Tibial nerve (tissue), 4 donors: ENCODE measurements at regions not wholly inside any gene's neighbourhood (a gene's known extent, or its start where the extent isn't known, plus 50 kb on each side); places are given as distances from the start of the nearest gene placed in this dataset.

Experiments
- CTCF ChIP-seq, 5 experiments: fragments of 200-600 bp in 3 of 5; fragments of 450-650 bp in 2 of 5; sonication (generic) in 3 of 5; IDR thresholded peaks; one replicate each; pipeline ENCODE4 v1.5.1; 2016 to 2019; ENCODE audit warnings: antibody characterized with exemption in 5 of 5, mild to moderate bottlenecking in 3 of 5, moderate library complexity in 2 of 5
- EP300 ChIP-seq, 2 donors: sonication (generic); formaldehyde crosslinking; IDR thresholded peaks; one replicate each; pipeline ENCODE4 v1.6.1; 2017; ENCODE audit warnings: antibody characterized with exemption in 2 of 2, mild to moderate bottlenecking in 1 of 2
- POLR2A ChIP-seq, 2 donors: fragments of 450-650 bp; IDR thresholded peaks; one replicate each; pipeline ENCODE4 v1.6.1; 2017; ENCODE audit warnings: antibody characterized with exemption in 2 of 2, mild to moderate bottlenecking in 2 of 2, moderate library complexity in 2 of 2

- TF ChIP-seq CTCF (IDR thresholded peaks at IDR 0.05) (no peak), POLR2A (IDR thresholded peaks at IDR 0.05) (no peak), EP300 (IDR thresholded peaks at IDR 0.05) (no peak)
These were observed 200.9 kb downstream of the FOXD2 start for GRCh38 chr1:47638713-47639112.
